Ovary (tissue), 7 donors: ENCODE measurements at regions not wholly inside any gene's neighbourhood (a gene's known extent, or its start where the extent isn't known, plus 50 kb on each side); places are given as distances from the start of the nearest gene placed in this dataset.
A peak's percentile ranks its signal among the peaks of the same experiment; 100 is the strongest.

Experiments used
- DNase-seq, 5 donors: peaks; one replicate each; pipeline ENCODE4 v3.0.0-alpha.2; 2019 to 2020
- H3K27ac ChIP-seq, 2 donors: fragments of 200-600 bp; one replicate each; pipeline versions ENCODE4 v1.5.1 to v1.8.0; 2019 to 2022
- H3K27me3 ChIP-seq: fragments of 200-600 bp; one replicate; pipeline ENCODE4 v1.8.0; 2022
- H3K36me3 ChIP-seq: fragments of 200-600 bp; sonication (generic); one replicate; pipeline ENCODE4 v1.5.1; 2019
- H3K4me1 ChIP-seq: one replicate; pipeline ENCODE4 v1.8.1; 2013; ENCODE audit warnings: mild to moderate bottlenecking, moderate library complexity; ENCODE audit not compliant: insufficient read depth
- H3K4me3 ChIP-seq: fragments of 200-600 bp; sonication (generic); one replicate; pipeline ENCODE4 v1.5.1; 2017
- H3K9me3 ChIP-seq, 2 donors: fragments of 200-600 bp in 1 of 2; sonication (generic) in 1 of 2; one replicate each; pipeline versions ENCODE4 v1.5.1 to v1.8.1; 2013 to 2019; ENCODE audit warnings: mild to moderate bottlenecking in 1 of 2, moderate library complexity in 1 of 2
- CTCF ChIP-seq, 3 donors: fragments of 450-650 bp in 2 of 3; fragments of 200-600 bp in 1 of 3; IDR thresholded peaks; one replicate each; pipeline versions ENCODE4 v1.5.1 to v1.8.0; 2016 to 2022; ENCODE audit warnings: antibody characterized with exemption in 3 of 3, mild to moderate bottlenecking in 1 of 3
- EP300 ChIP-seq: sonication (generic); formaldehyde crosslinking; IDR thresholded peaks from one replicate; pipeline ENCODE4 v1.6.1; 2017; ENCODE audit warnings: antibody characterized with exemption
- POLR2A ChIP-seq: fragments of 450-650 bp; IDR thresholded peaks from one replicate; pipeline ENCODE4 v1.6.1; 2017; ENCODE audit warnings: antibody characterized with exemption, mild to moderate bottlenecking, moderate library complexity
- WGBS, 3 donors: extraction: QIAGEN DNeasy Blood & Tissue Kit in 1 of 3; methylation state at CpG; one replicate each; pipeline versions ENCODE4 v1.1.5 to v1.1.7; 2013 to 2017; 5-methylcytosine and 5-hydroxymethylcytosine counted together
- intact Hi-C, 4 donors: fragments of 100-400 bp; cut with DNase I; formaldehyde crosslinking; loops; one replicate each; pipeline versions ENCODE4 v1.11.0 to v1.15.1; 2022 to 2023
- donor health status: DM: no; HTN: no; CAD: no; lungs with moderate emphysema.
- donor health status: DM: no; HTN: no; CAD: no.
- donor health status: Bipolar disorder and iron deficiency.
- donor health status: DM: no; HTN: no; CAD: no.
- donor health status: DM: yes; HTN: yes; CAD: no.

GRCh38 chr9:129333617-129334104 lies 155.6 kb upstream of the IER5L start:
- H3K4me1 ChIP-seq: peaks cover 22% of the 10 kb centered on the region
- intact Hi-C loops: loop anchor here in 2 of 4 donors (5.0 kb wide), 2 partner anchors 149 to 154 kb away; no protein-coding TSS in a partner anchor
- TF ChIP-seq POLR2A (no peak), EP300 (no peak), CTCF (IDR thresholded peaks at IDR 0.05) (no peak)
- H3K27me3 ChIP-seq: no peaks in the 10 kb centered on the region
- no peaks in the 10 kb centered on the region for H3K9me3 ChIP-seq
- peak in 1 of 5 donors; percentile 35 for DNase-seq
- 50 to 54% (median 53%) methylated on average over 10 of the region's 10 CpGs for WGBS, 3 donors
- no peak overlapping the region for H3K4me3 ChIP-seq
- peak overlapping the region; percentile 26 to 80 for H3K27ac ChIP-seq
- no peaks in the 10 kb centered on the region for H3K36me3 ChIP-seq

- intact Hi-C loops: loop anchor here in 2 of 4 donors (5.0 kb wide), 2 partner anchors 150 to 155 kb away; no protein-coding TSS in a partner anchor
- DNase-seq: no peak
- TF ChIP-seq CTCF (IDR thresholded peaks at IDR 0.05): no peak
- TF ChIP-seq EP300: no peak
- TF ChIP-seq POLR2A: no peak
- Histone ChIP-seq H3K36me3 (no peaks in the 10 kb centered on the region), H3K27me3 (no peaks in the 10 kb centered on the region), H3K4me3 (no peak overlapping the region), H3K27ac (peak overlapping the region in 1 of 2 donors; percentile 80), H3K4me1 (peaks cover 26% of the 10 kb centered on the region), H3K9me3 (no peaks in the 10 kb centered on the region)
- 61 to 71% (median 62%) methylated on average over 4 of the region's 4 CpGs for WGBS, 3 donors
Measured at GRCh38 chr9:129332581-129332980, 154.5 kb upstream of the IER5L start.

GRCh38 chr9:129331772-129332500 lies 153.9 kb upstream of the IER5L start:
- peak overlapping the region in 1 of 2 donors; percentile 80 for H3K27ac ChIP-seq
- 74 to 82% (median 79%) methylated on average over 13 of the region's 13 CpGs for WGBS, 3 donors
- H3K4me1 ChIP-seq: peaks cover 23% of the 10 kb centered on the region
- TF ChIP-seq POLR2A: no peak
- TF ChIP-seq CTCF (IDR thresholded peaks at IDR 0.05): no peak
- TF ChIP-seq EP300: no peak
- intact Hi-C loops: loop anchor here in 2 of 4 donors (5.0 kb wide), 2 partner anchors 150 to 155 kb away; no protein-coding TSS in a partner anchor
- no peaks in the 10 kb centered on the region for H3K27me3 ChIP-seq
- DNase-seq: no peak
- no peaks in the 10 kb centered on the region for H3K36me3 ChIP-seq
- no peak overlapping the region for H3K4me3 ChIP-seq
- no peaks in the 10 kb centered on the region for H3K9me3 ChIP-seq

DNA sequence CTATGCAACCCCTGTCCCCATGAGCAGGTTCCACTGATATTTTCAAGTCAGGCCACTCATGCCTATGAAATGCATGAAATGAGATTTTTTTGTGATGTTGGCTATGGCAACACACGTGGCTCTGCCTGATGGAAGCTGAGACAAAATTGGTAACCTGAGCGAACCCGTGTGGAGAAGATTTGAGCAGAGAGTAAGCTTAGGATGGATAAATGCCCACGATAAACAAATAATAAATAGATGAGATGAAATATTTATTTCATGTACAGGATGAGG lies 153.4 kb upstream of the IER5L start:
- Histone ChIP-seq H3K4me1 (peaks cover 21% of the 10 kb centered on the region), H3K36me3 (no peaks in the 10 kb centered on the region), H3K27me3 (no peaks in the 10 kb centered on the region), H3K27ac (no peak overlapping the region), H3K9me3 (no peaks in the 10 kb centered on the region), H3K4me3 (no peak overlapping the region)
- intact Hi-C loops: loop anchor here in 2 of 4 donors (5.0 kb wide), 2 partner anchors 151 to 156 kb away; no protein-coding TSS in a partner anchor
- 58 to 76% (median 75%) methylated on average over 4 of the region's 4 CpGs for WGBS, 3 donors
- no peak for DNase-seq
- TF ChIP-seq POLR2A: no peak
- TF ChIP-seq CTCF (IDR thresholded peaks at IDR 0.05): no peak
- TF ChIP-seq EP300: no peak
